ENCODE measurements at regions not wholly inside any gene's neighbourhood (a gene's known extent, or its start where the extent isn't known, plus 50 kb on each side); places are given as distances from the start of the nearest gene placed in this dataset.

DNA sequence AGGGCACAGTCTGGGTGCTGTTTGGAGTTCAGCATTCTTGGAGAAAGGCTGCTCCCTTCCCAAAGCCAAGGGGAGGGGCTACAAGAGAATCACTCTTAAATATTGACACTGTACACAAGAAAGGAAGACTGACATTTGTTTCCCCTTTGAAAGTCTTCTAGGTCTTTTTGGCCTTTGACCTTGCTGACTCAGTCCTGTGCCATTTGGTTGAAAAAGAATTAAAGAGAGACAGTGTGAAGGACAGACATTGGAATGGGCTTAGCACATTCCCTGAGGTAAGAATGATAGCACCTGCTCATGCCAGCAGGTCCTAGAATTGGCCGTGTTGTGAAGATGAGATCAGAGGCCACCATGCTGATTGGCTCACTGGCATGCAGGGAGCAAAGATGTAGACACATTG lies 271.4 kb upstream of the ZNF608 start:
- Histone ChIP-seq H3K4me1 (peaks cover 6% of the 10 kb centered on the region), H2AFZ (replicated peaks) (no peak overlapping the region), H3K4me3 (no peak overlapping the region), H3K9me3 (ENCODE audit: low read depth) (no peaks in the 10 kb centered on the region), H3F3A (ENCODE audit: low read depth) (no peaks in the 10 kb centered on the region), H4K20me1 (ENCODE audit: low read depth) (no peaks in the 10 kb centered on the region), H3K27me3 (no peaks in the 10 kb centered on the region), H3K36me3 (no peaks in the 10 kb centered on the region), H3K27ac (no peak overlapping the region), H3K9ac (no peak overlapping the region), H3K4me2 (no peak overlapping the region), H3K79me2 (ENCODE audit: low read depth) (no peaks in the 10 kb centered on the region)
- H3K4me3 Mint-ChIP-seq, result no peak overlapping the region
- peaks cover 29% of the 10 kb centered on the region for H3K4me1 Mint-ChIP-seq
- TF ChIP-seq, protein P1, sequence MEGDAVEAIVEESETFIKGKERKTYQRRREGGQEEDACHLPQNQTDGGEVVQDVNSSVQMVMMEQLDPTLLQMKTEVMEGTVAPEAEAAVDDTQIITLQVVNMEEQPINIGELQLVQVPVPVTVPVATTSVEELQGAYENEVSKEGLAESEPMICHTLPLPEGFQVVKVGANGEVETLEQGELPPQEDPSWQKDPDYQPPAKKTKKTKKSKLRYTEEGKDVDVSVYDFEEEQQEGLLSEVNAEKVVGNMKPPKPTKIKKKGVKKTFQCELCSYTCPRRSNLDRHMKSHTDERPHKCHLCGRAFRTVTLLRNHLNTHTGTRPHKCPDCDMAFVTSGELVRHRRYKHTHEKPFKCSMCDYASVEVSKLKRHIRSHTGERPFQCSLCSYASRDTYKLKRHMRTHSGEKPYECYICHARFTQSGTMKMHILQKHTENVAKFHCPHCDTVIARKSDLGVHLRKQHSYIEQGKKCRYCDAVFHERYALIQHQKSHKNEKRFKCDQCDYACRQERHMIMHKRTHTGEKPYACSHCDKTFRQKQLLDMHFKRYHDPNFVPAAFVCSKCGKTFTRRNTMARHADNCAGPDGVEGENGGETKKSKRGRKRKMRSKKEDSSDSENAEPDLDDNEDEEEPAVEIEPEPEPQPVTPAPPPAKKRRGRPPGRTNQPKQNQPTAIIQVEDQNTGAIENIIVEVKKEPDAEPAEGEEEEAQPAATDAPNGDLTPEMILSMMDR (IDR thresholded peaks at IDR 0.05), result no peak
- no peak for TF ChIP-seq EZH2phosphoT487 (IDR thresholded peaks at IDR 0.05)
- TF ChIP-seq EZH2 (IDR thresholded peaks at IDR 0.05), result no peak
- peaks cover 4% of the 10 kb centered on the region for H3K27me3 Mint-ChIP-seq (ENCODE audit: insufficient read depth, low read depth)
- peak overlapping the region; percentile 30 for H3K27ac Mint-ChIP-seq
- peaks cover 8% of the 10 kb centered on the region for H3K36me3 Mint-ChIP-seq
- DNase-seq (ENCODE audit: low spot score), result no peak
- H3K9me3 Mint-ChIP-seq, result peaks cover 13% of the 10 kb centered on the region

DNA sequence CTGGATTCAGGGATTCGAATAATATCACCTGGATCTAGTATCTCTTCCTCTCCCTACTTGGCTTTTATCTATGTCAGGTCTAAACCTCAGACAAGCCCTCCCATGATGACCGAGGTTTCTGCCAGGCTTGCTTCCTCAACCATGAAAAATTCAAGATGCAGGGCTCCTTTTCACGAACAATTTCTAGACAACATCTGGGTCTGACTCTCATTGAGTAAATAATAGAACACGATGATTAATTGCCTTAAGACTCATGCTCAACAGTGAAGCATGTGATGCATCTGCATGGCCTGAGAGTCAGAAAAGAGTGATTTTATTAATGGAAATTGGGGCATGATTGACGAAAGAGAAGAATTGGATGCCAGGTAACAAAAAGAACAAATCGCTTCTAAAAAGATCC lies 277.2 kb upstream of the ZNF608 start:
- peaks cover 32% of the 10 kb centered on the region for H3K4me1 Mint-ChIP-seq
- no peaks in the 10 kb centered on the region for H3K36me3 ChIP-seq
- peaks cover 4% of the 10 kb centered on the region for H3K27me3 Mint-ChIP-seq (ENCODE audit: insufficient read depth, low read depth)
- H3K9me3 ChIP-seq (ENCODE audit: low read depth), result no peaks in the 10 kb centered on the region
- H3F3A ChIP-seq (ENCODE audit: low read depth), result no peaks in the 10 kb centered on the region
- DNase-seq (ENCODE audit: low spot score), result no peak
- H3K9ac ChIP-seq, result no peak overlapping the region
- no peak overlapping the region for H3K4me3 Mint-ChIP-seq
- no peak overlapping the region for H3K4me3 ChIP-seq
- no peaks in the 10 kb centered on the region for H3K79me2 ChIP-seq (ENCODE audit: low read depth)
- H4K20me1 ChIP-seq (ENCODE audit: low read depth), result no peaks in the 10 kb centered on the region
- no peak overlapping the region for H3K4me2 ChIP-seq
- peaks cover 17% of the 10 kb centered on the region for H3K9me3 Mint-ChIP-seq
- TF ChIP-seq, protein P1 (IDR thresholded peaks at IDR 0.05), result no peak
- TF ChIP-seq EZH2phosphoT487 (IDR thresholded peaks at IDR 0.05), result no peak
- no peak for TF ChIP-seq EZH2 (IDR thresholded peaks at IDR 0.05)
- H3K27ac Mint-ChIP-seq, result no peak overlapping the region
- no peak overlapping the region for H3K27ac ChIP-seq
- H3K36me3 Mint-ChIP-seq, result peaks cover 11% of the 10 kb centered on the region
- no peaks in the 10 kb centered on the region for H3K4me1 ChIP-seq
- no peaks in the 10 kb centered on the region for H3K27me3 ChIP-seq
- H2AFZ ChIP-seq (replicated peaks), result no peak overlapping the region

DNA sequence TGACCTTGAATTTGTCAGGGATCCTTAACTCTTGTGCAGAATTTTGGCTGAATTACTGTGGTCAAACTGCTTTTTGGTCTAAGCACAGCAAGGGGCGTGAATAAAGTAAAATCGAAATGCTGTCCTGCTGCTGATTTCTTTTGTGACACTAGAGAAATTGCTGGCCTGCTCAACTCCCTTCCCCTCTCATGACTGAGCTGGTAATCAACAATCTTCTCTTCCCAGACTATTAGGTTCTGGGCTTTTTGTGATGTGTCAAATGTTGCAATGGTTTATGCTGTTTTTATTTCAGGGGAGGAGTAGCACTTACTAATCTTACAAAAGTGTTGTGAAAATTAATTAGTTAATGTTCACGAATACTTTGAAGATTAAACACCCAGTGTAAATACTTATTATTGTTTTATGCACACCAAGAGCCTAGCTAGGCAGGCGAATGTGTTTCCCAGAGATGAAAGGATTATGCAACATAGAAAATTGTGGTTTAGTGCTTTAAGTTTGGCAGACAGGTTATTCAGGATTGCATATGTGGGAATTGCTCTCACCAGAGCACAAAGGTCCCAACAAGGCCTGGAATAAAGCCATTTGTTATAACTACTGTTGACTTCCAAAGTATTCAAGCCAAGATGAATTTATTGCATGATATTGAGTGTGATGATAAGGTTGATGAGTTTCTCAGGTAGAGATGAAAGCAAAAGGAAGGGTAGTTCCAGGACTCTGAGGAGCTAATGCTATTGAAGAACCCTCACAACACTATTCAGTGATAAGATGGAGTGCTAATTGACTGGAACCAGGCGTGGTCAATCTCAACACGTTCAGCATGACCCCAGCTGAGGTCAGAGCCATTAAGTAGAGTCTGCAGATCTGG lies 280.7 kb upstream of the ZNF608 start:
- H3K4me1 ChIP-seq, result no peaks in the 10 kb centered on the region

DNA sequence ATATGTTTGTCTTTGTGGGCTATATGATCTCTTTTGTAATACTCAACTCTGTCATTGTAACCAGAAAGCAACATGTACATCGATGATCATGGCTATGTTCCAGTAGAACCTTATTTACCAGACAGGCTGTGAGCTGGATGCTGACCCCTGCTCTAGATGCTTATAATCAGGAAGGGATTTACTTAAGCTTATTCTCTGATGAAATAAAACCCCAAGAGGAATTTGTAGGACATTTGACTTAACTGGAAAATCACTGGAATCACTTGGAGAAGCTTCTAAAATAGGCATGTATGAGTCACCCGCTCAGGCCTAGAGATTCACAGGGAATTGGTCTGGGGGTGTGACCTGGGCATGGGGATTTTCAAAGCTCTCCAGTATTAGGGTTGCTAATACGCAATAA lies 285.8 kb upstream of the ZNF608 start:
- TF ChIP-seq EZH2phosphoT487 (IDR thresholded peaks at IDR 0.05), result no peak
- TF ChIP-seq, protein P1 (IDR thresholded peaks at IDR 0.05), result no peak
- TF ChIP-seq EZH2 (IDR thresholded peaks at IDR 0.05), result no peak
- no peaks in the 10 kb centered on the region for H3K9me3 ChIP-seq (ENCODE audit: low read depth)
- H3K27me3 ChIP-seq, result no peaks in the 10 kb centered on the region
- no peak for DNase-seq (ENCODE audit: low spot score)
- Mint-ChIP-seq H3K9me3 (peaks cover 20% of the 10 kb centered on the region), H3K27me3 (ENCODE audit: insufficient read depth, low read depth) (peaks cover 9% of the 10 kb centered on the region), H3K4me1 (peaks cover 24% of the 10 kb centered on the region), H3K36me3 (peaks cover 16% of the 10 kb centered on the region), H3K27ac (no peak overlapping the region), H3K4me3 (no peak overlapping the region)
- H3K36me3 ChIP-seq, result no peaks in the 10 kb centered on the region
- H3K79me2 ChIP-seq (ENCODE audit: low read depth), result no peaks in the 10 kb centered on the region
- no peaks in the 10 kb centered on the region for H3K4me1 ChIP-seq
- no peak overlapping the region for H3K9ac ChIP-seq
- no peaks in the 10 kb centered on the region for H3F3A ChIP-seq (ENCODE audit: low read depth)
- no peak overlapping the region for H3K4me2 ChIP-seq
- no peak overlapping the region for H2AFZ ChIP-seq (replicated peaks)
- H3K27ac ChIP-seq, result no peak overlapping the region
- no peak overlapping the region for H3K4me3 ChIP-seq
- H4K20me1 ChIP-seq (ENCODE audit: low read depth), result no peaks in the 10 kb centered on the region

More for the DNA sequence above, 280.7 kb upstream of the ZNF608 start:
- Histone ChIP-seq H3K4me2 (no peak overlapping the region), H3K27ac (no peak overlapping the region), H3K79me2 (ENCODE audit: low read depth) (no peaks in the 10 kb centered on the region), H3F3A (ENCODE audit: low read depth) (no peaks in the 10 kb centered on the region), H3K36me3 (no peaks in the 10 kb centered on the region), H3K4me3 (no peak overlapping the region), H4K20me1 (ENCODE audit: low read depth) (no peaks in the 10 kb centered on the region), H2AFZ (replicated peaks) (no peak overlapping the region), H3K27me3 (no peaks in the 10 kb centered on the region), H3K9ac (no peak overlapping the region), H3K9me3 (ENCODE audit: low read depth) (no peaks in the 10 kb centered on the region)
- H3K9me3 Mint-ChIP-seq, result peaks cover 15% of the 10 kb centered on the region
- no peak overlapping the region for H3K4me3 Mint-ChIP-seq
- H3K36me3 Mint-ChIP-seq, result peaks cover 11% of the 10 kb centered on the region
- H3K27ac Mint-ChIP-seq, result peak overlapping the region; percentile 51
- H3K27me3 Mint-ChIP-seq (ENCODE audit: insufficient read depth, low read depth), result peaks cover 3% of the 10 kb centered on the region
- H3K4me1 Mint-ChIP-seq, result peaks cover 32% of the 10 kb centered on the region
- no peak for DNase-seq (ENCODE audit: low spot score)
- TF ChIP-seq EZH2phosphoT487 (IDR thresholded peaks at IDR 0.05), result no peak
